Keratinocyte (primary cell): ENCODE measurements at regions not wholly inside any gene's neighbourhood (a gene's known extent, or its start where the extent isn't known, plus 50 kb on each side); places are given as distances from the start of the nearest gene placed in this dataset.

Experiments used
- DNase-seq: peaks from one replicate; pipeline ENCODE4 v3.0.0-alpha.2; 2011; ENCODE audit warnings: low read depth, missing footprints, low spot score
- FAIRE-seq: peaks from 2 replicates; lab custom pipeline; 2011; peaks lifted over from hg19 to GRCh38; lab: Jason Lieb, UNC
- H2AFZ ChIP-seq: 2 replicates; pipeline ENCODE4 v1.6.0; 2012; ENCODE audit warnings: low read length, control low read depth, inconsistent platforms; ENCODE audit not compliant: control insufficient read depth
- H3K27ac ChIP-seq: 2 replicates; pipeline ENCODE4 v1.5.1; 2011; ENCODE audit warnings: low read length; ENCODE audit not compliant: control insufficient read depth, insufficient read depth
- H3K27me3 ChIP-seq: 3 replicates; pipeline ENCODE4 v1.6.0; 2011; ENCODE audit warnings: low read length; ENCODE audit not compliant: control insufficient read depth, insufficient read depth; ENCODE audit errors: extremely low read depth
- H3K36me3 ChIP-seq, 2 experiments: 2 replicates in 1 of 2; 3 replicates in 1 of 2; pipeline ENCODE4 v1.5.1; 2011; ENCODE audit warnings: low read length in 2 of 2, mild to moderate bottlenecking in 1 of 2; ENCODE audit not compliant: control insufficient read depth in 2 of 2, insufficient read depth in 2 of 2; ENCODE audit errors: extremely low read depth in 1 of 2
- H3K4me1 ChIP-seq: 3 replicates; pipeline ENCODE4 v1.5.1; 2011; ENCODE audit warnings: low read length; ENCODE audit not compliant: control insufficient read depth, insufficient read depth; ENCODE audit errors: extremely low read depth
- H3K4me2 ChIP-seq: 3 replicates; pipeline ENCODE4 v1.6.0; 2011; ENCODE audit warnings: low read depth, low read length; ENCODE audit not compliant: control insufficient read depth, insufficient read depth; ENCODE audit errors: extremely low read depth
- H3K4me3 ChIP-seq, 3 experiments: fragments of 200-600 bp in 1 of 3; sonication (generic) in 1 of 3; 2 replicates in 2 of 3; 3 replicates in 1 of 3; pipeline ENCODE4 v1.5.1; 2011 to 2016; ENCODE audit warnings: low read length in 3 of 3, mild to moderate bottlenecking in 3 of 3, control low read depth in 2 of 3, inconsistent platforms in 1 of 3, low read depth in 1 of 3, mixed read lengths in 1 of 3, mixed run types in 1 of 3, moderate library complexity in 1 of 3; ENCODE audit not compliant: control insufficient read depth in 2 of 3, insufficient read depth in 2 of 3; ENCODE audit errors: extremely low read depth in 1 of 3
- H3K79me2 ChIP-seq: 2 replicates; pipeline ENCODE4 v1.6.0; 2012; ENCODE audit warnings: low read length; ENCODE audit not compliant: control insufficient read depth, insufficient read depth
- H3K9ac ChIP-seq: 3 replicates; pipeline ENCODE4 v1.6.0; 2011; ENCODE audit warnings: low read length; ENCODE audit not compliant: control insufficient read depth, insufficient read depth; ENCODE audit errors: extremely low read depth
- H3K9me1 ChIP-seq: 3 replicates; pipeline ENCODE4 v1.6.0; 2011; ENCODE audit warnings: low read length; ENCODE audit not compliant: control insufficient read depth, insufficient read depth; ENCODE audit errors: extremely low read depth
- H3K9me3 ChIP-seq: 2 replicates; pipeline ENCODE4 v1.5.1; 2012; ENCODE audit warnings: low read depth, low read length; ENCODE audit not compliant: control insufficient read depth
- H4K20me1 ChIP-seq: 3 replicates; pipeline ENCODE4 v1.6.0; 2011; ENCODE audit warnings: low read length; ENCODE audit not compliant: control insufficient read depth, insufficient read depth; ENCODE audit errors: extremely low read depth
- CTCF ChIP-seq, 3 experiments: IDR thresholded peaks in 1 of 3; conservative IDR thresholded peaks in 1 of 3; optimal IDR thresholded peaks in 1 of 3; 2 replicates in 2 of 3; 3 replicates in 1 of 3; pipeline versions ENCODE3 to v1.5.1; 2011; ENCODE audit warnings: low read length in 3 of 3, mild to moderate bottlenecking in 3 of 3, moderate library complexity in 2 of 3, control low read depth in 1 of 3, inconsistent platforms in 1 of 3; ENCODE audit not compliant: insufficient read depth in 2 of 3; ENCODE audit errors: extremely low read depth in 1 of 3
- EZH2 ChIP-seq: IDR thresholded peaks from one replicate; pipeline ENCODE4 v1.6.1; 2012; ENCODE audit warnings: inconsistent platforms, mild to moderate bottlenecking, low read length, moderate library complexity
- dilution Hi-C: fragments of 300-500 bp; cut with MboI; formaldehyde crosslinking; loops from one replicate; pipeline ENCODE4 v1.7.0; 2020; ENCODE audit warnings: low sequenced_read_pairs; ENCODE audit not compliant: extremely low pct_ligation_motif_present

- Histone ChIP-seq H3K9me1 (no peaks in the 10 kb centered on the region), H3K9ac (no peak overlapping the region), H3K4me3 (no peak overlapping the region), H3K4me1 (no peaks in the 10 kb centered on the region), H3K9me3 (no peaks in the 10 kb centered on the region), H2AFZ (no peak overlapping the region), H3K27ac (no peak overlapping the region), H3K27me3 (peaks cover 3% of the 10 kb centered on the region), H3K36me3 (no peaks in the 10 kb centered on the region), H4K20me1 (no peaks in the 10 kb centered on the region), H3K79me2 (no peaks in the 10 kb centered on the region), H3K4me2 (no peak overlapping the region)
- DNase-seq (no peak), FAIRE-seq (no peak)
- TF ChIP-seq CTCF (optimal IDR thresholded peaks at IDR 0.05 in 1 of 3, IDR thresholded peaks at IDR 0.05 in 1 of 3, conservative IDR thresholded peaks at IDR 0.05 in 1 of 3; ENCODE audit: extremely low read depth in 1 of 3, insufficient read depth in 2 of 3, low read length in 3 of 3) (no peak), EZH2 (no peak)
- dilution Hi-C loops = no loop called here
Observed at GRCh38 chr11:19307498-19307897, 66.8 kb upstream of the E2F8 start.

DNA sequence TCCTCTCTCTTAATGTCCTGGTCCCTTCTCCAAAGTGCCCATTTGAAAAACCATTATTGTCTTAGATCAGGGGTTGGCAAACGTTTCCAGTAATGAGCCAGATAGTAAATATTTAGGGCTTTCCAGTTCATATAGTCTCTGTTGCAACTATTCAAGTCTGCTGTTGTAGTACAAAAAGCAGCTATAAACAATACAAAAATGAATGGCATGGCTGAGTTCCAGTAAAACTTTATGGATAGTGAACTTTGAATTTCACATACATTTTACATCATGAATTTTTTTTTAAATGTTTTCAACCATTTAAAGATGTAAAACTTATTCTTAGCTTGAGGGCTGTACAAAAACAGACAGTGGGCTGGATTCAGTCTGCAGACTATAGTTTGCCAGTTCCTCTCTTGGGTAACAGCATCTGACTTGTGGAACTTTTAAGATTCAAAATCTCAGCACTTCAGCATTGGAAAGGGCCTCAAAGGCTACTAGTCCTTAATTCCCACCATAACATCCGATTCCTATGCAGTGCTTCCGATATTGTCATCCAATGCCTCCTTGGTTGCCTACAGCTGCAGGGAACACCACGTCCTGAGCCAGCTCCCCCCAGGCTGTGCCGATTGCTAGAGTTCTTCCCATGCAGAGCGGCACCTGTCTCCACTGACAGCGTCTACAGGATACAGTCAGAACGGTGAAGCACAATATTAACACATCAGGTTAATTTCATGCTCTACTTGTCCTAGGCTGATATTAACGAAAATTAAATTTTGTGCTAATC, 65.6 kb upstream of the E2F8 start:
- no peaks in the 10 kb centered on the region for H3K36me3 ChIP-seq
- TF ChIP-seq CTCF (optimal IDR thresholded peaks at IDR 0.05 in 1 of 3, IDR thresholded peaks at IDR 0.05 in 1 of 3, conservative IDR thresholded peaks at IDR 0.05 in 1 of 3; ENCODE audit: extremely low read depth in 1 of 3, insufficient read depth in 2 of 3, low read length in 3 of 3) (no peak), EZH2 (no peak)
- FAIRE-seq = no peak
- H3K27ac ChIP-seq = no peak overlapping the region
- H3K4me1 ChIP-seq = no peaks in the 10 kb centered on the region
- no peaks in the 10 kb centered on the region for H3K79me2 ChIP-seq
- H3K9me3 ChIP-seq = no peaks in the 10 kb centered on the region
- DNase-seq = no peak
- no peak overlapping the region for H3K4me3 ChIP-seq
- dilution Hi-C loops = no loop called here
- no peak overlapping the region for H3K4me2 ChIP-seq
- H3K9me1 ChIP-seq = no peaks in the 10 kb centered on the region
- H3K27me3 ChIP-seq = peaks cover 3% of the 10 kb centered on the region
- no peak overlapping the region for H3K9ac ChIP-seq
- H4K20me1 ChIP-seq = no peaks in the 10 kb centered on the region
- no peak overlapping the region for H2AFZ ChIP-seq
